ENCODE measurements at regions not wholly inside any gene's neighbourhood (a gene's known extent, or its start where the extent isn't known, plus 50 kb on each side); places are given as distances from the start of the nearest gene placed in this dataset.
"Not testable (repeated sequence)": the region's sequence is repeated elsewhere in the genome, so short reads cannot be mapped to it uniquely, and the experiment has no call there.

DNA sequence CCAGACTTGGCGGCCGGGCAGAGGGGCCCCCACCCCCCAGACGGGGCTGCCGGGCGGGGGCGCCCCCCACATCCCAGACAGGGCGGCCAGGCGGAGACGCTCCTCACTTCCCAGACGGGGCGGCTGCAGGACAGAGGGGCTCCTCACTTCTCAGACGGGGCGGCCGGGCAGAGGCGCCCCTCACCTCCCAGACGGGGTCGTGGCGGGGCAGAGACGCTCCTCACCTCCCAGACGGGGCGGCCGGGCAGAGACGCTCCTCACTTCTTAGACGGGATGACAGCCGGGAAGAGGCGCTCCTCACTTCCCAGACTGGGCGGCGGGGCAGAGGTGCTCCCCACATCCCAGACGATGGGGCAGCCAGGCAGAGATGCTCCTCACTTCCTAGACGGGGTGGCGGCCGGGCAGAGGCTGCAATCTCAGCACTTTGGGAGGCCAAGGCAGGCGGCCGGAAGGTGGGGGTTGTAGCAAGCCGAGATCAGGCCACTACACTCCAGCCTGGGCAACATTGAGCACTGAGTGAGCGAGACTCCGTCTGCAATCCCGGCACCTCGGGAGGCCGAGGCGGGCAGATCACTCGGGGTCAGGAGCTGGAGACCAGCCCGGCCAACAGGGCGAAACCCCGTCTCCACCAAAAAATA is 79.0 kb upstream of the TBX5 start:
- TF ChIP-seq, protein P1, sequence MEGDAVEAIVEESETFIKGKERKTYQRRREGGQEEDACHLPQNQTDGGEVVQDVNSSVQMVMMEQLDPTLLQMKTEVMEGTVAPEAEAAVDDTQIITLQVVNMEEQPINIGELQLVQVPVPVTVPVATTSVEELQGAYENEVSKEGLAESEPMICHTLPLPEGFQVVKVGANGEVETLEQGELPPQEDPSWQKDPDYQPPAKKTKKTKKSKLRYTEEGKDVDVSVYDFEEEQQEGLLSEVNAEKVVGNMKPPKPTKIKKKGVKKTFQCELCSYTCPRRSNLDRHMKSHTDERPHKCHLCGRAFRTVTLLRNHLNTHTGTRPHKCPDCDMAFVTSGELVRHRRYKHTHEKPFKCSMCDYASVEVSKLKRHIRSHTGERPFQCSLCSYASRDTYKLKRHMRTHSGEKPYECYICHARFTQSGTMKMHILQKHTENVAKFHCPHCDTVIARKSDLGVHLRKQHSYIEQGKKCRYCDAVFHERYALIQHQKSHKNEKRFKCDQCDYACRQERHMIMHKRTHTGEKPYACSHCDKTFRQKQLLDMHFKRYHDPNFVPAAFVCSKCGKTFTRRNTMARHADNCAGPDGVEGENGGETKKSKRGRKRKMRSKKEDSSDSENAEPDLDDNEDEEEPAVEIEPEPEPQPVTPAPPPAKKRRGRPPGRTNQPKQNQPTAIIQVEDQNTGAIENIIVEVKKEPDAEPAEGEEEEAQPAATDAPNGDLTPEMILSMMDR (IDR thresholded peaks at IDR 0.05): not testable (repeated sequence)
- not testable (repeated sequence) for TF ChIP-seq POLR2A (IDR thresholded peaks at IDR 0.05)
